ENCODE measurements at regions not wholly inside any gene's neighbourhood (a gene's known extent, or its start where the extent isn't known, plus 50 kb on each side); places are given as distances from the start of the nearest gene placed in this dataset.

DNA sequence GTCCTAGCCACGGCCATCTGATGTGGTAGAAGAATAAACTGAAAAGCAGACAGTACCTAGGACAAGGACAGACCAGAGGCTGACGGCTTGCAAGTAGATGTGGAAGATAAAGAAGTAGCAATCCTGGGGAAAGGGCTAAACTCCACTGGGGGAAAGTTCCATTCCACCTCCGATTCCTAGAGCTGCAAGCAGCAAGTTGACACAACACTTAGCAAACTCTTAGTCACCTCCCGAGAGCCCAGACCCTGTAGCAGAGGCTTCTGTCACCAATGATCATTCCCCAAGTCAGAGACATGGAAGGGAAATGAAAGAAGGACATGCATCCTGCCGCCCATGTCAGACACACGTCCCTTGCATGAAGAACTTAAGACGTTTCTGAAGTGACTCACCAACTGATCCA, 99.2 kb upstream of the RPS6KA2 start (continued):
- TF ChIP-seq PRMT3 (CRISPR knock-in tag; IDR thresholded peaks at IDR 0.05; ENCODE audit: borderline replicate concordance, low read depth) (no peak), SP140L (CRISPR knock-in tag; IDR thresholded peaks at IDR 0.05; ENCODE audit: borderline replicate concordance) (no peak), ZSCAN20 (CRISPR knock-in tag; IDR thresholded peaks at IDR 0.05; ENCODE audit: borderline replicate concordance) (no peak), EHMT2 (IDR thresholded peaks at IDR 0.05; ENCODE audit: borderline replicate concordance, low read depth, low read length) (no peak), MBD4 (IDR thresholded peaks at IDR 0.05; ENCODE audit: borderline replicate concordance, low read length) (no peak), ZNF572 (CRISPR knock-in tag; IDR thresholded peaks at IDR 0.05) (no peak)

DNA sequence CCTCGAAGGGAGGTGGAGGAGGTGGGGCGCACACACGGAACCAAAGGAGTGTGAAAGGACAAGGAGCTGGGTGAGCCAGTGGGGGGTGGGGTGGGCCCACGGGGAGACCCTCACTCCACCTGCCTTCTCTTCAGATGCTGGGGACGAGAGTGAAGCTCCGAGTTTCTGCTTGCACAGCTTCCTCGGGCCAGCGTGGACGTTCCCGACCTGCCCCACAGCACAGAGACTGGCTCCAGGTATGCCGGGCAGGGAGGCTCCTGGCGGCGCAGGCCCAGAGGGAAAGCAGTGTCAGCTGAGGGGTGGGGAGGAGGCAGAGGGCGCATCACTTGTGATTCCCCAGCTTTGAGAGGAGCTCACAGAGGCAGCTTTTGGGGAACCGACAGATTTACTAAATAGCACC, 98.5 kb upstream of the RPS6KA2 start:
- CTCF ChIA-PET (ENCODE audit: low intra/inter-chr PET ratio, low total read pairs): no interaction called here
- no peak for TF ChIP-seq ZNF558 (CRISPR knock-in tag; IDR thresholded peaks at IDR 0.05; ENCODE audit: borderline replicate concordance)
- TF ChIP-seq, protein P1, sequence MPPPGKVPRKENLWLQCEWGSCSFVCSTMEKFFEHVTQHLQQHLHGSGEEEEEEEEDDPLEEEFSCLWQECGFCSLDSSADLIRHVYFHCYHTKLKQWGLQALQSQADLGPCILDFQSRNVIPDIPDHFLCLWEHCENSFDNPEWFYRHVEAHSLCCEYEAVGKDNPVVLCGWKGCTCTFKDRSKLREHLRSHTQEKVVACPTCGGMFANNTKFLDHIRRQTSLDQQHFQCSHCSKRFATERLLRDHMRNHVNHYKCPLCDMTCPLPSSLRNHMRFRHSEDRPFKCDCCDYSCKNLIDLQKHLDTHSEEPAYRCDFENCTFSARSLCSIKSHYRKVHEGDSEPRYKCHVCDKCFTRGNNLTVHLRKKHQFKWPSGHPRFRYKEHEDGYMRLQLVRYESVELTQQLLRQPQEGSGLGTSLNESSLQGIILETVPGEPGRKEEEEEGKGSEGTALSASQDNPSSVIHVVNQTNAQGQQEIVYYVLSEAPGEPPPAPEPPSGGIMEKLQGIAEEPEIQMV (CRISPR knock-in tag; IDR thresholded peaks at IDR 0.05; ENCODE audit: low read depth): no peak
- no peak for TF ChIP-seq HES4 (CRISPR knock-in tag; IDR thresholded peaks at IDR 0.05; ENCODE audit: borderline replicate concordance)
- TF ChIP-seq FOXM1 (CRISPR knock-in tag; IDR thresholded peaks at IDR 0.05): no peak
- TF ChIP-seq, protein P2, sequence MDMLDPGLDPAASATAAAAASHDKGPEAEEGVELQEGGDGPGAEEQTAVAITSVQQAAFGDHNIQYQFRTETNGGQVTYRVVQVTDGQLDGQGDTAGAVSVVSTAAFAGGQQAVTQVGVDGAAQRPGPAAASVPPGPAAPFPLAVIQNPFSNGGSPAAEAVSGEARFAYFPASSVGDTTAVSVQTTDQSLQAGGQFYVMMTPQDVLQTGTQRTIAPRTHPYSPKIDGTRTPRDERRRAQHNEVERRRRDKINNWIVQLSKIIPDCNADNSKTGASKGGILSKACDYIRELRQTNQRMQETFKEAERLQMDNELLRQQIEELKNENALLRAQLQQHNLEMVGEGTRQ (IDR thresholded peaks at IDR 0.05; ENCODE audit: low read depth, low read length): no peak
- TF ChIP-seq, protein P2 (CRISPR knock-in tag; IDR thresholded peaks at IDR 0.05; ENCODE audit: borderline replicate concordance): no peak
- no peak for TF ChIP-seq FOXC1 (CRISPR knock-in tag; IDR thresholded peaks at IDR 0.05; ENCODE audit: borderline replicate concordance)
- TF ChIP-seq, protein P3, sequence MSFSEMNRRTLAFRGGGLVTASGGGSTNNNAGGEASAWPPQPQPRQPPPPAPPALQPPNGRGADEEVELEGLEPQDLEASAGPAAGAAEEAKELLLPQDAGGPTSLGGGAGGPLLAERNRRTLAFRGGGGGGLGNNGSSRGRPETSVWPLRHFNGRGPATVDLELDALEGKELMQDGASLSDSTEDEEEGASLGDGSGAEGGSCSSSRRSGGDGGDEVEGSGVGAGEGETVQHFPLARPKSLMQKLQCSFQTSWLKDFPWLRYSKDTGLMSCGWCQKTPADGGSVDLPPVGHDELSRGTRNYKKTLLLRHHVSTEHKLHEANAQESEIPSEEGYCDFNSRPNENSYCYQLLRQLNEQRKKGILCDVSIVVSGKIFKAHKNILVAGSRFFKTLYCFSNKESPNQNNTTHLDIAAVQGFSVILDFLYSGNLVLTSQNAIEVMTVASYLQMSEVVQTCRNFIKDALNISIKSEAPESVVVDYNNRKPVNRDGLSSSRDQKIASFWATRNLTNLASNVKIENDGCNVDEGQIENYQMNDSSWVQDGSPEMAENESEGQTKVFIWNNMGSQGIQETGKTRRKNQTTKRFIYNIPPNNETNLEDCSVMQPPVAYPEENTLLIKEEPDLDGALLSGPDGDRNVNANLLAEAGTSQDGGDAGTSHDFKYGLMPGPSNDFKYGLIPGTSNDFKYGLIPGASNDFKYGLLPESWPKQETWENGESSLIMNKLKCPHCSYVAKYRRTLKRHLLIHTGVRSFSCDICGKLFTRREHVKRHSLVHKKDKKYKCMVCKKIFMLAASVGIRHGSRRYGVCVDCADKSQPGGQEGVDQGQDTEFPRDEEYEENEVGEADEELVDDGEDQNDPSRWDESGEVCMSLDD (CRISPR knock-in tag; IDR thresholded peaks at IDR 0.05; ENCODE audit: borderline replicate concordance): no peak
- no peak for TF ChIP-seq TP53 (CRISPR knock-in tag; conservative IDR thresholded peaks at IDR 0.05)
- TF ChIP-seq PLSCR1 (CRISPR knock-in tag; IDR thresholded peaks at IDR 0.05; ENCODE audit: borderline replicate concordance): no peak
- TF ChIP-seq ZNF709 (CRISPR knock-in tag; IDR thresholded peaks at IDR 0.05): no peak

More for the DNA sequence above, 98.5 kb upstream of the RPS6KA2 start:
- FAIRE-seq (no peak), ATAC-seq (no peak), DNase-seq (ENCODE audit: low spot score) (no peak)
- H3K36me3 ChIP-seq (replicated peaks in 1 of 2; ENCODE audit: control insufficient read depth in 1 of 2, insufficient read depth in 2 of 2, low read length in 2 of 2): no peaks in the 10 kb centered on the region
- H3K9me3 ChIP-seq (ENCODE audit: low read length): no peaks in the 10 kb centered on the region
- no peaks in the 10 kb centered on the region for H3K4me1 ChIP-seq (ENCODE audit: insufficient read depth, low read length)
- in situ Hi-C loops (cut with HindIII; ENCODE audit: extremely low pct_ligation_motif_present, low pct_unique_long_range_greater_than_20kb) (no loop called here), intact Hi-C loops (cut with micrococcal nuclease; ENCODE audit: unreplicated experiment) (no loop called here)
- H3K79me2 ChIP-seq (ENCODE audit: insufficient read depth, low read length): no peaks in the 10 kb centered on the region
- BruUV-seq (replicated peaks): no TSS peak
- POLR2A ChIA-PET: no interaction called here
- 41% methylated on average over 15 of the region's 15 CpGs for whole genome bisulfite sequencing (ENCODE audit: low lambda C conversion rate)
- H3K4me2 ChIP-seq (ENCODE audit: low read depth, low read length): no peak overlapping the region
- H3K27me3 ChIP-seq (ENCODE audit: control insufficient read depth in 1 of 2, insufficient read depth in 2 of 2, low read length in 2 of 2): peaks cover 6 to 73% of the 10 kb centered on the region in 2 experiments
- no peak overlapping the region for H3K27ac ChIP-seq (ENCODE audit: extremely low read length, insufficient read depth, low read length)
- no peak overlapping the region for H2AFZ ChIP-seq (ENCODE audit: low read length)
- no peak overlapping the region for H3K4me3 ChIP-seq (replicated peaks in 1 of 3; ENCODE audit: insufficient read depth in 1 of 3, low read depth in 2 of 3, low read length in 3 of 3)
- no peaks in the 10 kb centered on the region for H4K20me1 ChIP-seq (ENCODE audit: insufficient read depth, low read length)
- no peak overlapping the region for H3K9ac ChIP-seq (ENCODE audit: insufficient read depth, low read depth, low read length)

Measured in HepG2 (cell line).